Neural cell (in vitro differentiated cells): ENCODE measurements at regions not wholly inside any gene's neighbourhood (a gene's known extent, or its start where the extent isn't known, plus 50 kb on each side); places are given as distances from the start of the nearest gene placed in this dataset.

Experiments
- H2AFZ ChIP-seq: fragments of 200-600, 300-800 bp; sonication (generic), shearing (Covaris generic); 2 replicates; pipeline ENCODE4 v1.6.0; 2014; ENCODE audit warnings: low read depth, mild to moderate bottlenecking, antibody characterized with exemption, low read length, moderate library complexity
- H3F3A ChIP-seq: fragments of 200-600 bp; shearing (Covaris generic); 2 replicates; pipeline ENCODE4 v1.6.1; 2016; ENCODE audit warnings: mild to moderate bottlenecking, moderate library complexity, mixed read lengths, antibody characterized with exemption, low read length; ENCODE audit not compliant: insufficient read depth, poor library complexity, severe bottlenecking
- H3K27ac ChIP-seq: fragments of 200-600, 300-800 bp; sonication (generic), shearing (Covaris generic); 2 replicates; pipeline ENCODE4 v1.5.1; 2014; ENCODE audit warnings: mild to moderate bottlenecking, low read length, moderate library complexity
- H3K27me3 ChIP-seq: fragments of 300-800, 200-600 bp; sonication (generic), shearing (Covaris generic); 2 replicates; pipeline ENCODE4 v1.6.0; 2014; ENCODE audit warnings: mild to moderate bottlenecking, low read depth, low read length, moderate library complexity; ENCODE audit not compliant: insufficient read depth
- H3K36me3 ChIP-seq: fragments of 300-800, 200-600 bp; sonication (generic), shearing (Covaris generic); 2 replicates; pipeline ENCODE4 v1.5.1; 2014; ENCODE audit warnings: mild to moderate bottlenecking, antibody characterized with exemption, low read length, moderate library complexity; ENCODE audit not compliant: insufficient read depth
- H3K4me2 ChIP-seq: fragments of 300-800, 200-600 bp; sonication (generic), shearing (Covaris generic); 2 replicates; pipeline ENCODE4 v1.6.0; 2014; ENCODE audit warnings: mild to moderate bottlenecking, low read length
- H3K4me3 ChIP-seq: fragments of 300-800, 200-600 bp; sonication (generic), shearing (Covaris generic); 2 replicates; pipeline ENCODE4 v1.5.1; 2014; ENCODE audit warnings: mild to moderate bottlenecking, low read length, moderate library complexity
- H3K79me2 ChIP-seq: fragments of 200-600 bp; shearing (Covaris generic); replicated peaks from 2 replicates; pipeline ENCODE4 v1.6.0; 2014; ENCODE audit warnings: mild to moderate bottlenecking, low read length, moderate library complexity; ENCODE audit not compliant: insufficient read depth
- H3K9ac ChIP-seq: fragments of 300-800, 200-600 bp; sonication (generic), shearing (Covaris generic); 2 replicates; pipeline ENCODE4 v1.6.1; 2016; ENCODE audit warnings: mild to moderate bottlenecking, low read length, mixed read lengths
- H3K9me2 ChIP-seq: fragments of 200-600 bp; shearing (Covaris generic); 2 replicates; pipeline ENCODE4 v1.6.1; 2016; ENCODE audit warnings: mild to moderate bottlenecking, low read length, mixed read lengths; ENCODE audit not compliant: insufficient read depth
- H3K9me3 ChIP-seq: fragments of 200-600, 300-800 bp; sonication (generic), shearing (Covaris generic); 2 replicates; pipeline ENCODE4 v1.6.1; 2016; ENCODE audit warnings: mild to moderate bottlenecking, mixed run types, low read length, moderate library complexity, mixed read lengths
- H4K20me1 ChIP-seq: fragments of 200-600 bp; shearing (Covaris generic); 2 replicates; pipeline ENCODE4 v1.6.1; 2016; ENCODE audit warnings: mild to moderate bottlenecking, mixed run types; ENCODE audit not compliant: insufficient read depth
- CTCF ChIP-seq: fragments of 450-650 bp; IDR thresholded peaks from 2 replicates; pipeline ENCODE4 v1.5.1; 2014; ENCODE audit warnings: antibody characterized with exemption, mild to moderate bottlenecking, moderate library complexity; ENCODE audit not compliant: poor library complexity, severe bottlenecking
- EP300 ChIP-seq: fragments of 450-650 bp; conservative IDR thresholded peaks from 2 replicates; pipeline ENCODE4 v1.6.1; 2014; ENCODE audit warnings: antibody characterized with exemption, mild to moderate bottlenecking, moderate library complexity; ENCODE audit not compliant: poor library complexity, severe bottlenecking
- EZH2 ChIP-seq: fragments of 200-600, 300-800 bp; shearing (Covaris generic), sonication (generic); IDR thresholded peaks from 2 replicates; pipeline ENCODE4 v1.6.1; 2014; ENCODE audit warnings: antibody characterized with exemption, low read length, borderline replicate concordance, mild to moderate bottlenecking; ENCODE audit not compliant: insufficient read depth, poor library complexity, severe bottlenecking
- MXI1 ChIP-seq: fragments of 450-650 bp; conservative IDR thresholded peaks from 2 replicates; pipeline ENCODE4 v1.6.1; 2014; ENCODE audit warnings: antibody characterized with exemption, mild to moderate bottlenecking; ENCODE audit not compliant: poor library complexity, severe bottlenecking
- POLR2AphosphoS5 ChIP-seq: IDR thresholded peaks from 2 replicates; pipeline ENCODE4 v1.6.1; 2012
- RAD21 ChIP-seq: fragments of 450-650 bp; conservative IDR thresholded peaks from 2 replicates; pipeline ENCODE4 v1.6.1; 2014; ENCODE audit warnings: antibody characterized with exemption, mild to moderate bottlenecking, moderate library complexity
- REST ChIP-seq: IDR thresholded peaks from 2 replicates; pipeline ENCODE4 v1.6.1; 2012; ENCODE audit warnings: borderline replicate concordance
- SMC3 ChIP-seq: fragments of 450-650 bp; conservative IDR thresholded peaks from 2 replicates; pipeline ENCODE4 v1.6.1; 2014; ENCODE audit warnings: antibody characterized with exemption, mild to moderate bottlenecking, moderate library complexity; ENCODE audit not compliant: poor library complexity
- TAF1 ChIP-seq: IDR thresholded peaks from 2 replicates; pipeline ENCODE4 v1.6.1; 2012; ENCODE audit warnings: low read depth

- H3K4me3 ChIP-seq, result no peak overlapping the region
- H3K36me3 ChIP-seq, result no peaks in the 10 kb centered on the region
- H3K27me3 ChIP-seq, result no peaks in the 10 kb centered on the region
- H3K4me2 ChIP-seq, result no peak overlapping the region
- H3K27ac ChIP-seq, result no peak overlapping the region
- H3K79me2 ChIP-seq, result no peaks in the 10 kb centered on the region
- H3F3A ChIP-seq, result no peaks in the 10 kb centered on the region
- H4K20me1 ChIP-seq, result no peaks in the 10 kb centered on the region
- H3K9ac ChIP-seq, result no peak overlapping the region
- H3K9me3 ChIP-seq, result no peaks in the 10 kb centered on the region
- no peak for TF ChIP-seq CTCF
- no peak for TF ChIP-seq REST
- TF ChIP-seq EP300, result no peak
- no peak for TF ChIP-seq EZH2
- TF ChIP-seq TAF1, result no peak
- no peak for TF ChIP-seq RAD21
- TF ChIP-seq POLR2AphosphoS5, result no peak
- no peak overlapping the region for H2AFZ ChIP-seq
- no peaks in the 10 kb centered on the region for H3K9me2 ChIP-seq
Measured at GRCh38 chr18:51429644-51430043, 232.2 kb upstream of the MEX3C start.

- Histone ChIP-seq H3K27me3 (no peaks in the 10 kb centered on the region), H3K9me3 (no peaks in the 10 kb centered on the region), H3K4me3 (no peak overlapping the region), H3K9ac (no peak overlapping the region), H3K4me2 (no peak overlapping the region), H3K36me3 (no peaks in the 10 kb centered on the region), H3K9me2 (no peaks in the 10 kb centered on the region), H2AFZ (no peak overlapping the region), H3K79me2 (no peaks in the 10 kb centered on the region), H3K27ac (no peak overlapping the region), H3F3A (no peaks in the 10 kb centered on the region), H4K20me1 (no peaks in the 10 kb centered on the region)
- TF ChIP-seq TAF1, result no peak
- TF ChIP-seq RAD21, result no peak
Measured at GRCh38 chr18:51430538-51430937, 233.1 kb upstream of the MEX3C start.

GRCh38 chr18:51433296-51433695 lies 235.8 kb upstream of the MEX3C start:
- H2AFZ ChIP-seq, result no peak overlapping the region
- H3K36me3 ChIP-seq, result no peaks in the 10 kb centered on the region
- H3K27ac ChIP-seq, result no peak overlapping the region
- H3K4me3 ChIP-seq, result no peak overlapping the region
- no peak overlapping the region for H3K9ac ChIP-seq
- TF ChIP-seq TAF1 (no peak), SMC3 (no peak), RAD21 (no peak), CTCF (no peak), MXI1 (no peak), REST (no peak), EP300 (no peak), POLR2AphosphoS5 (no peak), EZH2 (no peak)
- H4K20me1 ChIP-seq, result no peaks in the 10 kb centered on the region
- no peak overlapping the region for H3K4me2 ChIP-seq
- no peaks in the 10 kb centered on the region for H3K27me3 ChIP-seq
- H3K79me2 ChIP-seq, result no peaks in the 10 kb centered on the region
- H3F3A ChIP-seq, result no peaks in the 10 kb centered on the region
- H3K9me3 ChIP-seq, result no peaks in the 10 kb centered on the region
- no peaks in the 10 kb centered on the region for H3K9me2 ChIP-seq
